Heart right ventricle (tissue), 16 donors: ENCODE measurements at regions not wholly inside any gene's neighbourhood (a gene's known extent, or its start where the extent isn't known, plus 50 kb on each side); places are given as distances from the start of the nearest gene placed in this dataset.
A peak's percentile ranks its signal among the peaks of the same experiment; 100 is the strongest.

ENCODE experiments used
- ATAC-seq, 8 donors: fragments of 200-7000 bp; cut with Tn5 transposase; one replicate each; pipeline ENCODE4 v1.9.1; 2020; ENCODE audit warnings: mild to moderate bottlenecking in 8 of 8, moderate library complexity in 8 of 8, moderate number of reproducible peaks in 1 of 8
- DNase-seq, 2 donors: peaks; one replicate each; pipeline ENCODE4 v3.0.0-alpha.2; 2020
- H3K27ac ChIP-seq, 10 donors: fragments of 200-600 bp; sonication (generic) in 2 of 10; one replicate each; pipeline versions ENCODE4 v1.5.0 to v1.8.0; 2020 to 2022; ENCODE audit warnings: mild to moderate bottlenecking in 3 of 10
- H3K27me3 ChIP-seq, 7 donors: fragments of 200-600 bp; one replicate each; pipeline ENCODE4 v1.8.0; 2021 to 2022; ENCODE audit warnings: mild to moderate bottlenecking in 2 of 7
- H3K36me3 ChIP-seq, 9 donors: fragments of 200-600 bp; sonication (generic) in 1 of 9; one replicate each; pipeline versions ENCODE4 v1.5.0 to v1.8.0; 2020 to 2022; ENCODE audit warnings: mild to moderate bottlenecking in 2 of 9
- H3K4me1 ChIP-seq, 9 donors: fragments of 200-600 bp; sonication (generic) in 1 of 9; one replicate each; pipeline versions ENCODE4 v1.5.0 to v1.8.0; 2020 to 2022; ENCODE audit warnings: mild to moderate bottlenecking in 4 of 9
- H3K4me3 ChIP-seq, 10 donors: fragments of 200-600 bp; sonication (generic) in 2 of 10; one replicate each; pipeline versions ENCODE4 v1.5.0 to v1.8.0; 2020 to 2022; ENCODE audit warnings: mild to moderate bottlenecking in 7 of 10, moderate library complexity in 2 of 10
- H3K9me3 ChIP-seq, 11 donors: fragments of 200-600 bp in 10 of 11; sonication (generic) in 2 of 11; one replicate each; pipeline versions ENCODE4 v1.5.0 to v1.8.0; 2013 to 2022; ENCODE audit warnings: mild to moderate bottlenecking in 2 of 11, control low read depth in 1 of 11, moderate library complexity in 1 of 11
- CTCF ChIP-seq, 9 donors: fragments of 200-600 bp; sonication (generic) in 2 of 9; IDR thresholded peaks; one replicate each; pipeline versions ENCODE4 v1.5.0 to v1.8.0; 2021 to 2022; ENCODE audit warnings: antibody characterized with exemption in 9 of 9, mild to moderate bottlenecking in 5 of 9, moderate library complexity in 1 of 9
- WGBS, 2 donors: extraction: QIAGEN DNeasy Blood & Tissue Kit; methylation state at CpG; one replicate each; pipeline ENCODE4 v1.1.7; 2013; ENCODE audit warnings: inconsistent platforms in 1 of 2; 5-methylcytosine and 5-hydroxymethylcytosine counted together
- intact Hi-C, 10 donors: fragments of 100-400 bp; cut with DNase I; formaldehyde crosslinking; loops; one replicate each; pipeline versions ENCODE4 v1.11.1 to v1.14.2; 2022
- donor health status: Arrhythmogenic right ventricular cardiomyopathy.
- donor health status: ischemic (EF 13 %, LVEDD 7.1; RV severe dilation, severe dysfunction).
- donor health status: healthy with polysubstance abuse.
- donor health status: DM: no; HTN: yes; CAD: no.
- donor health status: DM: no; HTN: no; CAD: no.
- donor health status: ischemic (EF 25% LVEDD 6.9; RV normal size, moderate dysfunction).
- donor health status: ischemic (EF 25% LVEDD 5.7; RV mildly dilated, moderate dysfunction).
- donor health status: healthy.
- donor health status: DM: yes; HTN: yes; CAD: no.
- donor health status: Ischemic cardiomyopathy.
- donor health status: ischemic (EF 35%, LVEDD 5.7; RV mildly dilated, moderate dysfunction).
- donor health status: nonischemic (EF 11% LVEDD 7.7; RV severe dilation, severe dysfunction).
- donor health status: DM: yes; HTN: yes; CAD: no.
- donor health status: PGD.
- donor health status: ischemic (EF 29% LVEDD 5.4; RV normal size, mild dysfunction).
- donor health status: nonischemic (EF 23%, LVEDD 6.1; RV moderate dilation, normal function).

- Histone ChIP-seq H3K4me1 (peaks cover 0 to 14% (median 6%) of the 10 kb centered on the region in 9 donors), H3K4me3 (no peak overlapping the region), H3K9me3 (no peaks in the 10 kb centered on the region), H3K36me3 (no peaks in the 10 kb centered on the region), H3K27me3 (no peaks in the 10 kb centered on the region), H3K27ac (no peak overlapping the region)
- intact Hi-C loops: no loop called here
- no peak for TF ChIP-seq CTCF (IDR thresholded peaks at IDR 0.05)
- ATAC-seq (no peak), DNase-seq (no peak)
- WGBS, 2 donors: 92 to 94% methylated on average over 3 of the region's 3 CpGs
These were observed 202.3 kb downstream of the MREG start for GRCh38 chr2:215811003-215811402.

DNA sequence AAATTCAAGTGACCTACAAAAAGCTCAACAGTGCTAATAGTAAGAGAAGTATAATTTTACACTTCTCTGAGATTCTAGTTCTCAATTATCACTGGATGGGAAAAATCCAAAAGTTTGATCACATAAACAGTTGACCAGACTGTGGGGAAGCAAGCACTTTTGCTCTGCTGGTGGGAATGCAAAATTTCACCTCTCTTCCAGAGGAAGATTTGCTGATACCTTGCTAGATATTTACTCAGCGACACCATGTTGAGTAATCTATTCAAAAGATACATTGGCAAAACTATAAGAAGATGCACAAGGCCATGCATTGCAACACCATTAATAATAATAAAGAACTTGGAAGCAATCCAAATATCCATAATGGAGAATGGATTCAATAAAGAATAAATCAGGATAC, 204.4 kb downstream of the MREG start:
- DNase-seq (no peak), ATAC-seq (no peak)
- H3K36me3 ChIP-seq: no peaks in the 10 kb centered on the region
- peak overlapping the region in 2 of 10 donors; percentile 5 to 34 for H3K4me3 ChIP-seq
- peaks cover 0 to 14% (median 0%) of the 10 kb centered on the region in 9 donors for H3K4me1 ChIP-seq
- intact Hi-C loops: no loop called here
- no peak for TF ChIP-seq CTCF (IDR thresholded peaks at IDR 0.05)
- H3K27ac ChIP-seq: peak overlapping the region in 1 of 10 donors; percentile 10
- 88 to 93% methylated on average over 1 of the region's 1 CpG for WGBS, 2 donors
- no peaks in the 10 kb centered on the region for H3K9me3 ChIP-seq
- H3K27me3 ChIP-seq: no peaks in the 10 kb centered on the region

GRCh38 chr2:215808194-215808593, 205.2 kb downstream of the MREG start:
- DNase-seq (no peak), ATAC-seq (no peak)
- Histone ChIP-seq H3K27me3 (no peaks in the 10 kb centered on the region), H3K27ac (no peak overlapping the region), H3K4me3 (no peak overlapping the region), H3K9me3 (peaks cover 0 to 4% (median 0%) of the 10 kb centered on the region in 11 donors), H3K4me1 (peaks cover 0 to 14% (median 0%) of the 10 kb centered on the region in 9 donors), H3K36me3 (no peaks in the 10 kb centered on the region)
- intact Hi-C loops: no loop called here
- no peak for TF ChIP-seq CTCF (IDR thresholded peaks at IDR 0.05)
- WGBS, 2 donors: 91 to 93% methylated on average over 2 of the region's 2 CpGs

DNA sequence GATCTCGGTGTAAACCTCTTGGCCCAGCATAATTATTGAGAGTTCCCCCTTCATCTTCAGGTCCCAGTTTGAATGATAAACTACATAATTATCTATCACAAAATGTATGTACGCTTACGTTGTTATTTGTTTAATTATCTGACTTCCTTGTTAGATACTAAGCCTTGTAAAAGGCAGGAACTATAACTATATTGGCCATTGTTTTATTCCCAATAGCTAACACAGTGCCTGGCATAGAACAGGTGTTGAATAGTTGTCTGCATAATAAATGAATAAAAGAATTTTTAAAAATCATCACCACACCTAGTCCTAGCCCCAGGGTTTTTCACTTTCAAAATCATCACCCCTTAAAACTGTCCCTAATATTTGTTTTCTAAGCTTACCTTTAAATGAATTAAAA, 207.9 kb downstream of the MREG start:
- no peak overlapping the region for H3K4me3 ChIP-seq
- no peaks in the 10 kb centered on the region for H3K36me3 ChIP-seq
- DNase-seq: no peak
- peaks cover 0 to 22% (median 10%) of the 10 kb centered on the region in 11 donors for H3K9me3 ChIP-seq
- H3K4me1 ChIP-seq: no peaks in the 10 kb centered on the region
- 87 to 93% methylated on average over 3 of the region's 3 CpGs for WGBS, 2 donors
- H3K27me3 ChIP-seq: no peaks in the 10 kb centered on the region
- no peak for TF ChIP-seq CTCF (IDR thresholded peaks at IDR 0.05)
- intact Hi-C loops: no loop called here
- ATAC-seq: no peak
- no peak overlapping the region for H3K27ac ChIP-seq
